Lower leg skin (tissue), 3 donors: ENCODE measurements at regions not wholly inside any gene's neighbourhood (a gene's known extent, or its start where the extent isn't known, plus 50 kb on each side); places are given as distances from the start of the nearest gene placed in this dataset.

Source experiments
- CTCF ChIP-seq, 3 donors: fragments of 450-650 bp; IDR thresholded peaks; one replicate each; pipeline ENCODE4 v1.5.1; 2016; ENCODE audit warnings: antibody characterized with exemption in 3 of 3, mild to moderate bottlenecking in 3 of 3, moderate library complexity in 2 of 3
- POLR2A ChIP-seq, 2 donors: fragments of 450-650 bp; IDR thresholded peaks; one replicate each; pipeline ENCODE4 v1.6.1; 2016 to 2017; ENCODE audit warnings: antibody characterized with exemption in 2 of 2, mild to moderate bottlenecking in 1 of 2, moderate library complexity in 1 of 2

DNA sequence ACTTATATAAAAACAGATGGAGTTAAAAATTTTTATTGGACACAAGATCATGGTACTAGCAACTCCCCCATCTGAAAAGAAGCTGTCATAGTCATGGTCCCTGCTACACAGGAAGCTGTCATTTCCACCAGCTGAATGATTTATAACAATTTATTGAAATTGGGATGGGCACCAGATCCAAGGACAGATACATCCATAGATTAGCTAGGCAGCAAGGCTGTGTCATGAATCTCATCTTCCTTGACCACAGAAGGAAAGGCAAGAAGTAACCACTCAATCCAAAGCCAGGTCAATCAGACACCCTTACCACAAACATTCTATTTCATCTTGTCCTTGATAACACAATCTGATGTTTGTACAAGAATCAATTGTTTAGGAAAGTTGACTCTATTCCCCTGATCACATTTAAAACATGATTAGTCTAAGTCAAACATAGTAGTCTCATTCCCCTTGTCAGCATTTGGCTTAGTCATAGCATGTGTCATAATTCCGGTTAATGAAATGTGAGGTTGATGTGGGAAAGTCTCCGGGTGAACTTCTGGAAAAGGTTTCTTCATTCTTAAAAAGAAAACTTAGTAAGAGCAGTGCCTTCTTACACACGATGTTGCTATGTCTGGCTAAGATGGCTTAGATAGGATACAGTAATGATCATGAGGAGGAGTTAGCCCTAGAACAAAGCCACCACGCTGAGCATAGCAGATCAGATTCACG lies 462.6 kb upstream of the PAPPA start:
- TF ChIP-seq CTCF (IDR thresholded peaks at IDR 0.05) = no peak
- TF ChIP-seq POLR2A (IDR thresholded peaks at IDR 0.05) = no peak
